ENCODE measurements at regions not wholly inside any gene's neighbourhood (a gene's known extent, or its start where the extent isn't known, plus 50 kb on each side); places are given as distances from the start of the nearest gene placed in this dataset.

- Histone ChIP-seq H3K36me3 (ENCODE audit: control insufficient read depth, insufficient read depth, low read length) (no peaks in the 10 kb centered on the region), H3K27ac (ENCODE audit: low read length) (no peak overlapping the region), H3K9me3 (ENCODE audit: control insufficient read depth, insufficient read depth, low read depth, low read length) (no peaks in the 10 kb centered on the region), H3K4me3 (ENCODE audit: low read depth in 2 of 2, low read length in 2 of 2) (no peak overlapping the region), H3K27me3 (ENCODE audit: control insufficient read depth, insufficient read depth, low read length) (no peaks in the 10 kb centered on the region), H3K4me1 (ENCODE audit: control insufficient read depth, insufficient read depth, low read length) (no peaks in the 10 kb centered on the region)
- no peak for TF ChIP-seq POLR2AphosphoS5 (IDR thresholded peaks at IDR 0.05; ENCODE audit: low read depth, low read length)
- TF ChIP-seq CTCF (IDR thresholded peaks at IDR 0.05), result no peak
- TF ChIP-seq, protein P1, sequence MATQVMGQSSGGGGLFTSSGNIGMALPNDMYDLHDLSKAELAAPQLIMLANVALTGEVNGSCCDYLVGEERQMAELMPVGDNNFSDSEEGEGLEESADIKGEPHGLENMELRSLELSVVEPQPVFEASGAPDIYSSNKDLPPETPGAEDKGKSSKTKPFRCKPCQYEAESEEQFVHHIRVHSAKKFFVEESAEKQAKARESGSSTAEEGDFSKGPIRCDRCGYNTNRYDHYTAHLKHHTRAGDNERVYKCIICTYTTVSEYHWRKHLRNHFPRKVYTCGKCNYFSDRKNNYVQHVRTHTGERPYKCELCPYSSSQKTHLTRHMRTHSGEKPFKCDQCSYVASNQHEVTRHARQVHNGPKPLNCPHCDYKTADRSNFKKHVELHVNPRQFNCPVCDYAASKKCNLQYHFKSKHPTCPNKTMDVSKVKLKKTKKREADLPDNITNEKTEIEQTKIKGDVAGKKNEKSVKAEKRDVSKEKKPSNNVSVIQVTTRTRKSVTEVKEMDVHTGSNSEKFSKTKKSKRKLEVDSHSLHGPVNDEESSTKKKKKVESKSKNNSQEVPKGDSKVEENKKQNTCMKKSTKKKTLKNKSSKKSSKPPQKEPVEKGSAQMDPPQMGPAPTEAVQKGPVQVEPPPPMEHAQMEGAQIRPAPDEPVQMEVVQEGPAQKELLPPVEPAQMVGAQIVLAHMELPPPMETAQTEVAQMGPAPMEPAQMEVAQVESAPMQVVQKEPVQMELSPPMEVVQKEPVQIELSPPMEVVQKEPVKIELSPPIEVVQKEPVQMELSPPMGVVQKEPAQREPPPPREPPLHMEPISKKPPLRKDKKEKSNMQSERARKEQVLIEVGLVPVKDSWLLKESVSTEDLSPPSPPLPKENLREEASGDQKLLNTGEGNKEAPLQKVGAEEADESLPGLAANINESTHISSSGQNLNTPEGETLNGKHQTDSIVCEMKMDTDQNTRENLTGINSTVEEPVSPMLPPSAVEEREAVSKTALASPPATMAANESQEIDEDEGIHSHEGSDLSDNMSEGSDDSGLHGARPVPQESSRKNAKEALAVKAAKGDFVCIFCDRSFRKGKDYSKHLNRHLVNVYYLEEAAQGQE (IDR thresholded peaks at IDR 0.05; ENCODE audit: insufficient read depth in 1 of 2, low read depth in 2 of 2, low read length in 1 of 2), result no peak
- no peak for TF ChIP-seq TCF7L2 (IDR thresholded peaks at IDR 0.05; ENCODE audit: low read depth, low read length)
- no peak for TF ChIP-seq SIN3A (IDR thresholded peaks at IDR 0.05; ENCODE audit: borderline replicate concordance, insufficient read depth, low read depth, low read length)
- no peak for DNase-seq (ENCODE audit: low read depth, low spot score)
- ChIA-PET POLR2A (no interaction called here), CTCF (no interaction called here)
- ATAC-seq, result no peak
- BruUV-seq (replicated peaks), result no TSS peak
- intact Hi-C loops (cut with micrococcal nuclease; ENCODE audit: unreplicated experiment), result no loop called here
- in situ Hi-C loops (cut with HindIII; ENCODE audit: low pct_unique_long_range_greater_than_20kb, low sequenced_read_pairs), result no loop called here
Observed at GRCh38 chr21:28624626-28625025, 368.1 kb downstream of the LTN1 start.

DNA sequence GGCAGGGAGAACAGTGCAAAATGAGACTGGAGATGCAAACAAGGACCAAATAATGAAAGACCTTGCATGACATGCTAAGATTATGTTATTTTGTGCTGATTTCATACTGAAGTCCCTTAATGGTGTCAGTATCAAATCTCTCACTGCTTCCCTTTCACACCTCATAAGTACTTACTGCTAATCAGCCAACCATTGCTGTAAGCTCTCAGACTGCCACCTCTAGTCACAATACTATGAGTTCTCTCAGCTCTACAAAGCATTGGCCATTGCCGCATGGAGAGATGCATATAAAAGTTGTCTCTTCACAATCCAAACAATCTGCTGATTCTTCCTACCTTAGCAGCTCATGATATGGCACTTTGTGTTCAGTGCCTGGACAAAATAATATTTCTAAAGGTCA, 375.4 kb downstream of the LTN1 start:
- intact Hi-C loops (cut with micrococcal nuclease; ENCODE audit: unreplicated experiment) (no loop called here), in situ Hi-C loops (cut with HindIII; ENCODE audit: low pct_unique_long_range_greater_than_20kb, low sequenced_read_pairs) (no loop called here)
- ATAC-seq (no peak), DNase-seq (ENCODE audit: low read depth, low spot score) (no peak)
- Histone ChIP-seq H3K4me3 (ENCODE audit: low read depth in 2 of 2, low read length in 2 of 2) (no peak overlapping the region), H3K27ac (ENCODE audit: low read length) (no peak overlapping the region), H3K27me3 (ENCODE audit: control insufficient read depth, insufficient read depth, low read length) (no peaks in the 10 kb centered on the region), H3K9me3 (ENCODE audit: control insufficient read depth, insufficient read depth, low read depth, low read length) (no peaks in the 10 kb centered on the region), H3K4me1 (ENCODE audit: control insufficient read depth, insufficient read depth, low read length) (no peaks in the 10 kb centered on the region), H3K36me3 (ENCODE audit: control insufficient read depth, insufficient read depth, low read length) (no peaks in the 10 kb centered on the region)
- no TSS peak for BruUV-seq (replicated peaks)
- TF ChIP-seq TCF7L2 (IDR thresholded peaks at IDR 0.05; ENCODE audit: low read depth, low read length) (no peak), SIN3A (IDR thresholded peaks at IDR 0.05; ENCODE audit: borderline replicate concordance, insufficient read depth, low read depth, low read length) (no peak), CTCF (IDR thresholded peaks at IDR 0.05) (no peak), POLR2AphosphoS5 (IDR thresholded peaks at IDR 0.05; ENCODE audit: low read depth, low read length) (no peak)
- TF ChIP-seq, protein P1 (IDR thresholded peaks at IDR 0.05; ENCODE audit: insufficient read depth in 1 of 2, low read depth in 2 of 2, low read length in 1 of 2), result no peak
- CTCF ChIA-PET, result no interaction called here
- POLR2A ChIA-PET, result no interaction called here
